HEK293 (cell line): ENCODE measurements at regions not wholly inside any gene's neighbourhood (a gene's known extent, or its start where the extent isn't known, plus 50 kb on each side); places are given as distances from the start of the nearest gene placed in this dataset.

Source experiments
- CTCF ChIA-PET: fragments of 350-600 bp; formaldehyde crosslinking; extraction: SDS; loops from one replicate; lab custom pipeline; 2021; ENCODE audit warnings: antibody characterized with exemption; lab: Yijun Ruan, JAX
- POLR2A ChIA-PET: fragments of 300-600 bp; formaldehyde crosslinking; extraction: SDS; loops from one replicate; lab custom pipeline; 2020; ENCODE audit warnings: antibody characterized with exemption, inconsistent platforms; lab: Yijun Ruan, JAX
- H3K27ac ChIP-seq: fragments of 200-500 bp; sonication (Bioruptor generic); 2 replicates; pipeline ENCODE4 v1.5.1; 2014; ENCODE audit warnings: low read depth, low read length, control low read depth, inconsistent platforms; ENCODE audit errors: extremely low read depth
- H3K36me3 ChIP-seq, 2 experiments: fragments of 200-500 bp in 1 of 2; sonication (Bioruptor generic) in 1 of 2; 1 replicate in 1 of 2; 2 replicates in 1 of 2; pipeline ENCODE4 v1.5.1; 2014 to 2017; ENCODE audit warnings: inconsistent platforms in 2 of 2, low read length in 2 of 2; ENCODE audit not compliant: control insufficient read depth in 2 of 2, insufficient read depth in 1 of 2
- H3K4me1 ChIP-seq: fragments of 200-500 bp; sonication (Bioruptor generic); 2 replicates; pipeline ENCODE4 v1.5.1; 2014; ENCODE audit warnings: mild to moderate bottlenecking, low read length, inconsistent platforms; ENCODE audit not compliant: control insufficient read depth, insufficient read depth
- H3K4me3 ChIP-seq: 2 replicates; pipeline ENCODE4 v1.5.1; 2011; ENCODE audit warnings: low read depth, mild to moderate bottlenecking, control low read depth, low read length, moderate library complexity
- H3K9me3 ChIP-seq: fragments of 200-500 bp; sonication (Bioruptor generic); 2 replicates; pipeline ENCODE4 v1.5.1; 2014; ENCODE audit warnings: low read depth, low read length, inconsistent platforms; ENCODE audit not compliant: control insufficient read depth, insufficient read depth
- BCL11A ChIP-seq: fragments of 450-650 bp; formaldehyde crosslinking; IDR thresholded peaks from 2 replicates; pipeline ENCODE4 v1.5.1; 2016; ENCODE audit warnings: low read depth, missing biosample characterization, missing genetic modification characterization
- CTCF ChIP-seq: fragments of 450-650 bp; formaldehyde crosslinking; IDR thresholded peaks from 2 replicates; pipeline ENCODE4 v1.5.1; 2016; ENCODE audit warnings: missing biosample characterization, missing genetic modification characterization
- ELK4 ChIP-seq: IDR thresholded peaks from 2 replicates; pipeline ENCODE4 v1.6.1; 2011; ENCODE audit warnings: mild to moderate bottlenecking, low read depth, low read length, borderline replicate concordance
- FEZF1 ChIP-seq: fragments of 450-650 bp; formaldehyde crosslinking; IDR thresholded peaks from 2 replicates; pipeline ENCODE4 v1.5.1; 2016; ENCODE audit warnings: missing biosample characterization, missing genetic modification characterization
- KLF16 ChIP-seq: fragments of 450-650 bp; formaldehyde crosslinking; IDR thresholded peaks from 2 replicates; pipeline ENCODE4 v1.5.1; 2017; ENCODE audit warnings: missing biosample characterization, missing genetic modification characterization
- OVOL3 ChIP-seq: fragments of 450-650 bp; formaldehyde crosslinking; IDR thresholded peaks from 2 replicates; pipeline ENCODE4 v1.5.1; 2016; ENCODE audit warnings: missing biosample characterization, missing genetic modification characterization
- SETDB1 ChIP-seq: IDR thresholded peaks from one replicate; pipeline ENCODE4 v1.6.1; 2017; ENCODE audit warnings: mild to moderate bottlenecking, low read length, moderate library complexity, mixed read lengths; ENCODE audit not compliant: insufficient read length
- YY2 ChIP-seq: fragments of 450-650 bp; formaldehyde crosslinking; IDR thresholded peaks from 2 replicates; pipeline ENCODE4 v1.5.1; 2016; ENCODE audit warnings: missing biosample characterization, missing genetic modification characterization
- ZNF366 ChIP-seq: fragments of 450-650 bp; formaldehyde crosslinking; conservative IDR thresholded peaks from 2 replicates; pipeline ENCODE4 v1.5.1; 2016; ENCODE audit warnings: missing biosample characterization, missing genetic modification characterization
- ZNF391 ChIP-seq: fragments of 450-650 bp; formaldehyde crosslinking; IDR thresholded peaks from 2 replicates; pipeline ENCODE4 v1.5.1; 2016; ENCODE audit warnings: low read depth, missing biosample characterization, missing genetic modification characterization, borderline replicate concordance
- ZNF416 ChIP-seq: fragments of 450-650 bp; formaldehyde crosslinking; IDR thresholded peaks from 2 replicates; pipeline ENCODE4 v1.5.1; 2016; ENCODE audit warnings: missing biosample characterization, missing genetic modification characterization
- TF ChIP-seq, protein P1 (sequence below): fragments of 450-650 bp; formaldehyde crosslinking; IDR thresholded peaks from 2 replicates; pipeline ENCODE4 v1.5.1; 2016; ENCODE audit warnings: missing biosample characterization, missing genetic modification characterization
- TF ChIP-seq, protein P2 (sequence below): fragments of 450-650 bp; formaldehyde crosslinking; IDR thresholded peaks from 2 replicates; pipeline ENCODE4 v1.5.1; 2017; ENCODE audit warnings: missing biosample characterization, missing genetic modification characterization
- TF ChIP-seq, protein P3 (sequence below): fragments of 450-650 bp; formaldehyde crosslinking; IDR thresholded peaks from 2 replicates; pipeline ENCODE4 v1.5.1; 2016; ENCODE audit warnings: missing biosample characterization, missing genetic modification characterization

DNA sequence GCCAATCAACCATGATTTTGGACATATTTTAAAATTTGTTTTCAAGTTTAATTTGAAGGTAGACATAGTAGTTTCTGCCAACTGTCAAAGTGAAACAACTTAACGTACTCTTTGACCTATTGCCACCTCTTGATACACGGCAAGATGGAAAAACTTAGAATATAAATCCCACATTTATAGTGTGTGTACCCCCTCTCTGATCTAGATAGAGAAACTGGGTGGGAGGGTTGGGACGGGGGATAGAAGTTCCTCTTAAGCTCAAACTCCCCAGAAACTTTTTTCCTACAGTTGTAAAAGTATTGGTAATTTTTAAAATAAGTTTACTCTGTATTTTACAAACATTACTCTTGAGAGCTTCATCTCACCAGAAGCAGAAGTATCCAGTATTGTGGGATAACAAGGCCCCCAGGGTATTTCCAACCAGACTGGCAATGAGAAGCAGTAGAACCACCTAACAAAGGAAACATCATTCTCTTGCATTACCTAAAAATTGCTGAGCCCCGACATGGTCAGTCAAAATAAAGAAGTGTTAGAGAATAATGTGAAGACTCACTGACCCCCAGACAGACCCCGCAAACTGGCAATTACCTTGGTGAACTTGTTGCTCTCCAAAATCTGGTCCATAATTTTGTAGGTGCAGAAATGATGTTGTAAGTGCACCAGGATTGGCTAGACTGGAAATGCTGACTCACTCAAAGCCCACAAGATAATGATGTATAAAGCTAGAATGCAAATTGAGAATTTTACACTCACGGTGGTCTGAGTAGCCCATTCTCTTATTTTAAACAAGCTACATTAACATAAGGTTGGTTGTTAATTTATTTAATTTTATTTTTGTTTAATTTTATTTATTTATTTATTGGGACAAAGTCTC is 74.7 kb upstream of the TNFAIP3 start:
- Histone ChIP-seq H3K4me1 (no peaks in the 10 kb centered on the region), H3K27ac (no peak overlapping the region), H3K36me3 (no peaks in the 10 kb centered on the region), H3K9me3 (no peaks in the 10 kb centered on the region), H3K4me3 (no peak overlapping the region)
- TF ChIP-seq ELK4 (no peak), OVOL3 (tag by site-specific recombination) (no peak), SETDB1 (no peak), KLF16 (no peak), ZNF366 (tag by site-specific recombination) (no peak), ZNF416 (tag by site-specific recombination) (no peak), BCL11A (tag by site-specific recombination) (no peak), YY2 (tag by site-specific recombination) (no peak), ZNF391 (tag by site-specific recombination) (no peak), FEZF1 (tag by site-specific recombination) (no peak), CTCF (tag by site-specific recombination) (no peak)
- TF ChIP-seq, protein P1, sequence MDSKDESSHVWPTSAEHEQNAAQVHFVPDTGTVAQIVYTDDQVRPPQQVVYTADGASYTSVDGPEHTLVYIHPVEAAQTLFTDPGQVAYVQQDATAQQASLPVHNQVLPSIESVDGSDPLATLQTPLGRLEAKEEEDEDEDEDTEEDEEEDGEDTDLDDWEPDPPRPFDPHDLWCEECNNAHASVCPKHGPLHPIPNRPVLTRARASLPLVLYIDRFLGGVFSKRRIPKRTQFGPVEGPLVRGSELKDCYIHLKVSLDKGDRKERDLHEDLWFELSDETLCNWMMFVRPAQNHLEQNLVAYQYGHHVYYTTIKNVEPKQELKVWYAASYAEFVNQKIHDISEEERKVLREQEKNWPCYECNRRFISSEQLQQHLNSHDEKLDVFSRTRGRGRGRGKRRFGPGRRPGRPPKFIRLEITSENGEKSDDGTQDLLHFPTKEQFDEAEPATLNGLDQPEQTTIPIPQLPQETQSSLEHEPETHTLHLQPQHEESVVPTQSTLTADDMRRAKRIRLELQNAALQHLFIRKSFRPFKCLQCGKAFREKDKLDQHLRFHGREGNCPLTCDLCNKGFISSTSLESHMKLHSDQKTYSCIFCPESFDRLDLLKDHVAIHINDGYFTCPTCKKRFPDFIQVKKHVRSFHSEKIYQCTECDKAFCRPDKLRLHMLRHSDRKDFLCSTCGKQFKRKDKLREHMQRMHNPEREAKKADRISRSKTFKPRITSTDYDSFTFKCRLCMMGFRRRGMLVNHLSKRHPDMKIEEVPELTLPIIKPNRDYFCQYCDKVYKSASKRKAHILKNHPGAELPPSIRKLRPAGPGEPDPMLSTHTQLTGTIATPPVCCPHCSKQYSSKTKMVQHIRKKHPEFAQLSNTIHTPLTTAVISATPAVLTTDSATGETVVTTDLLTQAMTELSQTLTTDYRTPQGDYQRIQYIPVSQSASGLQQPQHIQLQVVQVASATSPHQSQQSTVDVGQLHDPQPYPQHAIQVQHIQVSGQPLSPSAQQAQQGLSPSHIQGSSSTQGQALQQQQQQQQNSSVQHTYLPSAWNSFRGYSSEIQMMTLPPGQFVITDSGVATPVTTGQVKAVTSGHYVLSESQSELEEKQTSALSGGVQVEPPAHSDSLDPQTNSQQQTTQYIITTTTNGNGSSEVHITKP (tag by site-specific recombination) = no peak
- TF ChIP-seq, protein P2, sequence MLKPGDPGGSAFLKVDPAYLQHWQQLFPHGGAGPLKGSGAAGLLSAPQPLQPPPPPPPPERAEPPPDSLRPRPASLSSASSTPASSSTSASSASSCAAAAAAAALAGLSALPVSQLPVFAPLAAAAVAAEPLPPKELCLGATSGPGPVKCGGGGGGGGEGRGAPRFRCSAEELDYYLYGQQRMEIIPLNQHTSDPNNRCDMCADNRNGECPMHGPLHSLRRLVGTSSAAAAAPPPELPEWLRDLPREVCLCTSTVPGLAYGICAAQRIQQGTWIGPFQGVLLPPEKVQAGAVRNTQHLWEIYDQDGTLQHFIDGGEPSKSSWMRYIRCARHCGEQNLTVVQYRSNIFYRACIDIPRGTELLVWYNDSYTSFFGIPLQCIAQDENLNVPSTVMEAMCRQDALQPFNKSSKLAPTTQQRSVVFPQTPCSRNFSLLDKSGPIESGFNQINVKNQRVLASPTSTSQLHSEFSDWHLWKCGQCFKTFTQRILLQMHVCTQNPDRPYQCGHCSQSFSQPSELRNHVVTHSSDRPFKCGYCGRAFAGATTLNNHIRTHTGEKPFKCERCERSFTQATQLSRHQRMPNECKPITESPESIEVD (tag by site-specific recombination) = no peak
- TF ChIP-seq, protein P3, sequence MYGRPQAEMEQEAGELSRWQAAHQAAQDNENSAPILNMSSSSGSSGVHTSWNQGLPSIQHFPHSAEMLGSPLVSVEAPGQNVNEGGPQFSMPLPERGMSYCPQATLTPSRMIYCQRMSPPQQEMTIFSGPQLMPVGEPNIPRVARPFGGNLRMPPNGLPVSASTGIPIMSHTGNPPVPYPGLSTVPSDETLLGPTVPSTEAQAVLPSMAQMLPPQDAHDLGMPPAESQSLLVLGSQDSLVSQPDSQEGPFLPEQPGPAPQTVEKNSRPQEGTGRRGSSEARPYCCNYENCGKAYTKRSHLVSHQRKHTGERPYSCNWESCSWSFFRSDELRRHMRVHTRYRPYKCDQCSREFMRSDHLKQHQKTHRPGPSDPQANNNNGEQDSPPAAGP (tag by site-specific recombination) = no peak
- POLR2A ChIA-PET = no interaction called here
- CTCF ChIA-PET = no interaction called here
